GM21737 (cell line): ENCODE measurements at regions not wholly inside any gene's neighbourhood (a gene's known extent, or its start where the extent isn't known, plus 50 kb on each side); places are given as distances from the start of the nearest gene placed in this dataset.
"Not testable (repeated sequence)": the region's sequence is repeated elsewhere in the genome, so short reads cannot be mapped to it uniquely, and the experiment has no call there.

Experiments
- ATAC-seq: cut with Tn5 transposase; IDR thresholded peaks from one replicate; pipeline ENCODE4 v1.9.1; 2021; ENCODE audit warnings: mild to moderate bottlenecking, moderate library complexity; ENCODE audit not compliant: unreplicated experiment

- ATAC-seq: no peak
These were observed 315.8 kb upstream of the COL8A1 start for GRCh38 chr3:99322551-99322950.

GRCh38 chr3:99321261-99321660 is 317.1 kb upstream of the COL8A1 start:
- no peak for ATAC-seq

- no peak for ATAC-seq
These were observed 318.4 kb upstream of the COL8A1 start for GRCh38 chr3:99319961-99320360.

GRCh38 chr3:99319450-99319849 is 318.9 kb upstream of the COL8A1 start:
- no peak for ATAC-seq

- ATAC-seq: no peak
These were observed 321.2 kb upstream of the COL8A1 start for GRCh38 chr3:99317201-99317600.

GRCh38 chr3:99315896-99316295 is 322.5 kb upstream of the COL8A1 start:
- ATAC-seq: no peak

- ATAC-seq: no peak
These were observed 324.9 kb upstream of the COL8A1 start for GRCh38 chr3:99313485-99313884.

GRCh38 chr3:99298661-99299060 is 339.7 kb upstream of the COL8A1 start:
- ATAC-seq: no peak

GRCh38 chr3:99295836-99296235 is 342.6 kb upstream of the COL8A1 start:
- ATAC-seq: no peak

- not testable (repeated sequence) for ATAC-seq
These were observed 344.3 kb upstream of the COL8A1 start for GRCh38 chr3:99294092-99294491.

- ATAC-seq: no peak
These were observed 350.5 kb upstream of the COL8A1 start for GRCh38 chr3:99287876-99288275.

- ATAC-seq: no peak
These were observed 352.0 kb upstream of the COL8A1 start for GRCh38 chr3:99286266-99286845.

- no peak for ATAC-seq
These were observed 368.3 kb upstream of the DCBLD2 start for GRCh38 chr3:99269606-99270351.

- no peak for ATAC-seq
These were observed 355.3 kb upstream of the DCBLD2 start for GRCh38 chr3:99256788-99257187.

- ATAC-seq: no peak
These were observed 352.5 kb upstream of the DCBLD2 start for GRCh38 chr3:99253963-99254355.

- ATAC-seq: no peak
These were observed 349.4 kb upstream of the DCBLD2 start for GRCh38 chr3:99250821-99251355.

- no peak for ATAC-seq
These were observed 348.8 kb upstream of the DCBLD2 start for GRCh38 chr3:99250272-99250671.

GRCh38 chr3:99249627-99250026 is 348.1 kb upstream of the DCBLD2 start:
- no peak for ATAC-seq

GRCh38 chr3:99248913-99249312 is 347.4 kb upstream of the DCBLD2 start:
- no peak for ATAC-seq

- ATAC-seq: no peak
These were observed 346.6 kb upstream of the DCBLD2 start for GRCh38 chr3:99248130-99248529.

- ATAC-seq: no peak
These were observed 344.6 kb upstream of the DCBLD2 start for GRCh38 chr3:99246010-99246654.

- no peak for ATAC-seq
These were observed 340.8 kb upstream of the DCBLD2 start for GRCh38 chr3:99242271-99242670.
